ENCODE measurements at regions not wholly inside any gene's neighbourhood (a gene's known extent, or its start where the extent isn't known, plus 50 kb on each side); places are given as distances from the start of the nearest gene placed in this dataset.

DNA sequence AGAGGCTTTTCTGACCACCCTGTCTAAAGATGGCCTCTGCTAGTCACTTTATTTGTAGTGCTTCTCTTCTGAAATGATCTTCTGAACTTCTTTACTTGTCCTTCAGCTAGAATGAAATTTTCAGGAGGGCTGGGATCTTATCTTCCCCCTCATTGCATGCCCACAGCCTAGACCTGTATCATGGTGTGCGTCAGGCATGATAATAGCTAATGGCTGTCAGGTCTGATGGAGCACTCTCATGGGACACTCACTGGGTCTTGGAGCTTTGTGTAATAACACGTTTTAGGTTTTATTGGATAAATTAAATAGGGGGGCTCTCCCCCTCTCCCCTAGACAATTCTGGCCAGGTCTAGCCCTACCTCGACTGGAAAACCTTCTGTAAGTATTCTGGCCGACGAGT, 97.1 kb upstream of the NRXN3 start:
- Histone ChIP-seq H3K27me3 (no peaks in the 10 kb centered on the region), H3K4me3 (no peak overlapping the region), H3K36me3 (no peaks in the 10 kb centered on the region), H3K27ac (no peak overlapping the region), H3K9me3 (no peaks in the 10 kb centered on the region), H3K4me1 (no peaks in the 10 kb centered on the region)
- intact Hi-C loops (cut with DNase I; ENCODE audit: low total_unique reads) = no loop called here
- TF ChIP-seq, protein P1, sequence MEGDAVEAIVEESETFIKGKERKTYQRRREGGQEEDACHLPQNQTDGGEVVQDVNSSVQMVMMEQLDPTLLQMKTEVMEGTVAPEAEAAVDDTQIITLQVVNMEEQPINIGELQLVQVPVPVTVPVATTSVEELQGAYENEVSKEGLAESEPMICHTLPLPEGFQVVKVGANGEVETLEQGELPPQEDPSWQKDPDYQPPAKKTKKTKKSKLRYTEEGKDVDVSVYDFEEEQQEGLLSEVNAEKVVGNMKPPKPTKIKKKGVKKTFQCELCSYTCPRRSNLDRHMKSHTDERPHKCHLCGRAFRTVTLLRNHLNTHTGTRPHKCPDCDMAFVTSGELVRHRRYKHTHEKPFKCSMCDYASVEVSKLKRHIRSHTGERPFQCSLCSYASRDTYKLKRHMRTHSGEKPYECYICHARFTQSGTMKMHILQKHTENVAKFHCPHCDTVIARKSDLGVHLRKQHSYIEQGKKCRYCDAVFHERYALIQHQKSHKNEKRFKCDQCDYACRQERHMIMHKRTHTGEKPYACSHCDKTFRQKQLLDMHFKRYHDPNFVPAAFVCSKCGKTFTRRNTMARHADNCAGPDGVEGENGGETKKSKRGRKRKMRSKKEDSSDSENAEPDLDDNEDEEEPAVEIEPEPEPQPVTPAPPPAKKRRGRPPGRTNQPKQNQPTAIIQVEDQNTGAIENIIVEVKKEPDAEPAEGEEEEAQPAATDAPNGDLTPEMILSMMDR (IDR thresholded peaks at IDR 0.05) = no peak
- TF ChIP-seq POLR2A (IDR thresholded peaks at IDR 0.05) = no peak
- no peak for DNase-seq

DNA sequence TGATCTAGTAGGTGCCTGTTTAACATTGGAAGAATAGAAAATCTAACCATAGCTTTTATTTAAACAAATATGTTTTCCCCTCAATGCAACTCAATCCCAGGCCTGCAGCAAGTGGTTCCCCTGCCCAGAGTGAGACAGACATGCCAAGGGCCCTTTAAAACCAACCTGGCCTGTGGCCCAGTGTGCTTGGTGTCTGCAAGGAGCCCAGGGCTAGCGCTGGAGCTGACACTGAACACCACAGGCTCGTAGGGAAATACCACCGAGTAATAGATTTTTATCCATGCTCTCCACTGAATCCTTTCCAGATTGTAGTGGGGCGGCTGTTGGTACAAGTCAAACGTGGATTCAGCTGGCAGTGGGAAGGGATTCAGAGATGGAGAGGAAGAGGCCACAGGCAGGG, 95.6 kb upstream of the NRXN3 start:
- Histone ChIP-seq H3K9me3 (no peaks in the 10 kb centered on the region), H3K36me3 (no peaks in the 10 kb centered on the region), H3K27ac (no peak overlapping the region), H3K4me1 (no peaks in the 10 kb centered on the region), H3K4me3 (no peak overlapping the region), H3K27me3 (no peaks in the 10 kb centered on the region)
- no peak for DNase-seq
- no peak for TF ChIP-seq POLR2A (IDR thresholded peaks at IDR 0.05)
- TF ChIP-seq, protein P1 (IDR thresholded peaks at IDR 0.05) = no peak
- intact Hi-C loops (cut with DNase I; ENCODE audit: low total_unique reads) = no loop called here

DNA sequence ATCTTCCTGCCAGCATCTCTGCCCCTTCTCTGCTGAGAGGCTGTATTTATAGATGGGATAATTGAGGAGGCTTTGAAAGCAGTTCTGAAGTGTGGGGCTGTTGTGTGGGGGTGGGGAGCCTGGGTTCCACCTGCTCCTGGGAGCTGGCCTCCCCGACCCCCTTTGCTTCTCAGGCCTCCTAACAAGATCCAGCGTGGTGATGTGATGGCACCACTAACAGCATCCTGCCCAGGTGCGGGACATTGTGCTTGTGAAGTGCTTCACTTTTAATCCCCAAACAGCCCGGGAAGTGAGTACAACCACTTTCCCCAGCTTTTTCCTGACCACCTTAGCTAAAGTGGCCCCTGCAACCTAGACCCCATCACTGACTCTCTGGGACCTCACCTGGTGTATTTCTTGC, 95.1 kb upstream of the NRXN3 start:
- H3K9me3 ChIP-seq = no peaks in the 10 kb centered on the region
- H3K27ac ChIP-seq = no peak overlapping the region
- no peaks in the 10 kb centered on the region for H3K36me3 ChIP-seq
- H3K4me1 ChIP-seq = no peaks in the 10 kb centered on the region
- DNase-seq = no peak
- no peak overlapping the region for H3K4me3 ChIP-seq
- intact Hi-C loops (cut with DNase I; ENCODE audit: low total_unique reads) = no loop called here
- no peaks in the 10 kb centered on the region for H3K27me3 ChIP-seq
- TF ChIP-seq POLR2A (IDR thresholded peaks at IDR 0.05) = no peak
- TF ChIP-seq, protein P1 (IDR thresholded peaks at IDR 0.05) = no peak

DNA sequence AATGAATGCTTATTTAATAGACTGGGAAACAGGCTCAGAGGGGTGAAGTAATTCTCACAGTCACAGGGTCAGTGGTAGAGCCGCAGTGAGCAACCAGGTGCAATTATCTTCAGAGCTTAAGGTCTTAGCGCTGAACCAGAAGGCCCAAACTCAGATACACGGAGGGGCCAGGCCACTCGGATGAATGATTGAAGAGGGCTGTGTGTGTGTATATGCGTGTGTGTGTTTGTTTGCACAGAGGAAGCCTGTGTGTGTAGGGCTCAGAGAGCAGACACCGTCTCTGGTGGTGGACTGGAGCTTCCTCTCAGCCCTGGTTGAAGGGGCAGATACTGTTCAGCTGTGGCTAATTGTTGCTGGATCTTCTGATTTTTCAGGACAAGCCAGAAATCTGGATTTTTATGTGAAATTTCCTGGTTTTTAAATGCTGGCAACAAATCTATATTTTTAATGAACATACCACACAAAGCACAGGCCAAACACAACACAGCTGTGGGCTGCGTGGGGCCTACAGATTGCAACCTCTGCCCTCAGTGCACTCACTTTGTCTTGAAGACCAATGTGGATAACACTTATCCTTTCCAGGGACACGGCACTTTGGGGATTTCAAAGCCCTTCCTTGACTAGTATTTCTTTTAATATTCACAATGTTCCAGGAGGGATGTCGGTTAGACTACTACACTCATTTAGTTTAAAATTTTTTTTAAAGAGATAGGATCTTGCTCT, 94.5 kb upstream of the NRXN3 start:
- intact Hi-C loops (cut with DNase I; ENCODE audit: low total_unique reads) = no loop called here
- no peaks in the 10 kb centered on the region for H3K36me3 ChIP-seq
- H3K4me1 ChIP-seq = no peaks in the 10 kb centered on the region
- H3K27ac ChIP-seq = no peak overlapping the region
- DNase-seq = no peak
- no peak overlapping the region for H3K4me3 ChIP-seq
- H3K9me3 ChIP-seq = no peaks in the 10 kb centered on the region
- H3K27me3 ChIP-seq = no peaks in the 10 kb centered on the region
- TF ChIP-seq, protein P1 (IDR thresholded peaks at IDR 0.05) = no peak
- no peak for TF ChIP-seq POLR2A (IDR thresholded peaks at IDR 0.05)

DNA sequence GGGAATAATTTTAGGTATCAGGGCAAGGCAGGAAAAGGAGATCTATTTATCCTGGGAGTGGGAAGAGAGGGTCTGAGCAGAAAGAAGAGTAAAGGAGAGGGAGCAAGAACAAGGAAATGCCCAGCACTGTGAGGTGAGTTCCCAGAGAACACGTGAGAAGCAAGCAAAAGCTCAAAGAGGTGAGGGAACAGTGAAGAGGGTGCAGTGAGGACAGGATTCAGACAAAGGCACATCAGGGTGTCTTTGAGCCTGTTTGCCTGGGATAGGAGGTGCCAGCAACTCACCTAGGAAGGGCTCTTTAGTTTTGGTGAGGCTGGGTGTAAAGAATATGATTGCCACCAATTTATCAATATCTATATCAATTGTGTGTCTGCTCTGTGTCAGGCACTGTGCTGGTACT, 88.9 kb upstream of the NRXN3 start:
- no peak for DNase-seq
- Histone ChIP-seq H3K27ac (no peak overlapping the region), H3K36me3 (no peaks in the 10 kb centered on the region), H3K9me3 (no peaks in the 10 kb centered on the region), H3K4me1 (no peaks in the 10 kb centered on the region), H3K4me3 (no peak overlapping the region), H3K27me3 (no peaks in the 10 kb centered on the region)
- intact Hi-C loops (cut with DNase I; ENCODE audit: low total_unique reads) = no loop called here
- TF ChIP-seq, protein P1 (IDR thresholded peaks at IDR 0.05) = no peak
- no peak for TF ChIP-seq POLR2A (IDR thresholded peaks at IDR 0.05)
